ENCODE measurements at regions not wholly inside any gene's neighbourhood (a gene's known extent, or its start where the extent isn't known, plus 50 kb on each side); places are given as distances from the start of the nearest gene placed in this dataset.
"Not testable (repeated sequence)": the region's sequence is repeated elsewhere in the genome, so short reads cannot be mapped to it uniquely, and the experiment has no call there.

- not testable (repeated sequence) for H3K23ac ChIP-seq (ENCODE audit: insufficient read length, low read depth, low read length); H3K4me2 ChIP-seq (ENCODE audit: insufficient read depth, insufficient read length, low read length); H2AFZ ChIP-seq (ENCODE audit: low read length); H3K27ac ChIP-seq (ENCODE audit: insufficient read length, low read depth, low read length); H3K14ac ChIP-seq (ENCODE audit: insufficient read depth, low read length); H3K27me3 Mint-ChIP-seq (ENCODE audit: low read depth); H3K79me1 ChIP-seq (ENCODE audit: insufficient read depth, low read depth, low read length, poor library complexity, severe bottlenecking); H2BK15ac ChIP-seq (ENCODE audit: low read depth, low read length); H3K4me3 Mint-ChIP-seq; H2BK120ac ChIP-seq (ENCODE audit: low read depth, low read length, poor library complexity, severe bottlenecking); H4K91ac ChIP-seq (ENCODE audit: insufficient read length, low read depth, low read length); H2BK20ac ChIP-seq (ENCODE audit: low read depth, low read length, poor library complexity, severe bottlenecking); H2BK5ac ChIP-seq (ENCODE audit: insufficient read length, low read length); H3K4me1 ChIP-seq (ENCODE audit: insufficient read depth, low read length); H4K5ac ChIP-seq (ENCODE audit: insufficient read length, low read depth, low read length); H3K79me2 ChIP-seq (ENCODE audit: insufficient read depth, low read length); H4K20me1 ChIP-seq (ENCODE audit: control insufficient read depth, insufficient read depth, insufficient read length); DNase-seq; H2BK12ac ChIP-seq (ENCODE audit: insufficient read length, low read depth, low read length); H3K9me3 ChIP-seq (ENCODE audit: control insufficient read depth, low read depth, low read length); H3K56ac ChIP-seq (ENCODE audit: insufficient read length, low read depth, low read length); H3T11ph ChIP-seq (ENCODE audit: low read length); H3K18ac ChIP-seq (ENCODE audit: insufficient read length, low read depth, low read length); H2AK5ac ChIP-seq (ENCODE audit: insufficient read length, low read length); H3K27me3 ChIP-seq (ENCODE audit: insufficient read depth, low read length); H3K4ac ChIP-seq (ENCODE audit: low read depth, low read length); H3K9ac ChIP-seq (ENCODE audit: extremely low read depth, insufficient read length, low read length); H4K8ac ChIP-seq (replicated peaks; ENCODE audit: insufficient read length, low read depth, low read length); H3K23me2 ChIP-seq (ENCODE audit: insufficient read length, low read depth, low read length, poor library complexity, severe bottlenecking)
- Mint-ChIP-seq H3K27ac (peak overlapping the region; percentile 48 to 81 (median 71)), H3K36me3 (ENCODE audit: insufficient read depth in 1 of 3, low read depth in 3 of 3) (peaks cover 7 to 13% (median 12%) of the 10 kb centered on the region in 3 experiments; a peak in 6 of 7 replicates), H3K9me3 (peaks cover 15 to 17% of the 10 kb centered on the region in 2 experiments; a peak in 4 of 5 replicates), H3K4me1 (peaks cover 19 to 26% of the 10 kb centered on the region in 2 experiments)
- no CpG with 5 or more reads among the region's 3 CpGs for WGBS (ENCODE audit: extremely low coverage, insufficient read length, low lambda C conversion rate)
These were observed 1802.9 kb upstream of the PCDH20 start for GRCh38 chr13:63218596-63218995.
